PC-9 (cell line): ENCODE measurements at regions not wholly inside any gene's neighbourhood (a gene's known extent, or its start where the extent isn't known, plus 50 kb on each side); places are given as distances from the start of the nearest gene placed in this dataset.

Experiments
- EZH2 ChIP-seq: fragments of 200-600 bp; sonication (generic); IDR thresholded peaks from 2 replicates; pipeline ENCODE4 v1.8.0; 2017; ENCODE audit warnings: antibody characterized with exemption, low read depth
- TF ChIP-seq, protein P1 (sequence below): fragments of 200-600 bp; sonication (generic); conservative IDR thresholded peaks from 2 replicates; pipeline ENCODE4 v1.6.1; 2017; ENCODE audit warnings: mixed run types, antibody characterized with exemption, mild to moderate bottlenecking, moderate library complexity

DNA sequence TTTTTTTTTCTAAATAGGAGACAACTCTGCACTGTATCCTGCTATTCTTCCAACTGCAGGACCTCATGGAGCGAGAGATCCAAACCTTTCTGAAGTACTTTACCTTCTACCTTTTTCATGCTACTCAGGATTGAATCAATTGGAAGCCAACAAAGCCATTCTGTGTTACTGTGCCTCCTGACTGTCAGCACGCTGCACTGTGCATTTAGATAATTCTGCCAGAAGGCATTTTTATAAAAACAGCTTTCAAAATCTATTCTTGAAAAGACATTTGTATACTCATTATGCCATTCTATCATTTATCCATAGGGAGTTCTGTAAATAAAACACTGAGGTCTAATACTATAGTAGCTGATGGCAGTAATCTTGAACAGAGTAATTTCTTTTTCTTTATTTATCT, 142.8 kb downstream of the SLIT2 start:
- TF ChIP-seq, protein P1, sequence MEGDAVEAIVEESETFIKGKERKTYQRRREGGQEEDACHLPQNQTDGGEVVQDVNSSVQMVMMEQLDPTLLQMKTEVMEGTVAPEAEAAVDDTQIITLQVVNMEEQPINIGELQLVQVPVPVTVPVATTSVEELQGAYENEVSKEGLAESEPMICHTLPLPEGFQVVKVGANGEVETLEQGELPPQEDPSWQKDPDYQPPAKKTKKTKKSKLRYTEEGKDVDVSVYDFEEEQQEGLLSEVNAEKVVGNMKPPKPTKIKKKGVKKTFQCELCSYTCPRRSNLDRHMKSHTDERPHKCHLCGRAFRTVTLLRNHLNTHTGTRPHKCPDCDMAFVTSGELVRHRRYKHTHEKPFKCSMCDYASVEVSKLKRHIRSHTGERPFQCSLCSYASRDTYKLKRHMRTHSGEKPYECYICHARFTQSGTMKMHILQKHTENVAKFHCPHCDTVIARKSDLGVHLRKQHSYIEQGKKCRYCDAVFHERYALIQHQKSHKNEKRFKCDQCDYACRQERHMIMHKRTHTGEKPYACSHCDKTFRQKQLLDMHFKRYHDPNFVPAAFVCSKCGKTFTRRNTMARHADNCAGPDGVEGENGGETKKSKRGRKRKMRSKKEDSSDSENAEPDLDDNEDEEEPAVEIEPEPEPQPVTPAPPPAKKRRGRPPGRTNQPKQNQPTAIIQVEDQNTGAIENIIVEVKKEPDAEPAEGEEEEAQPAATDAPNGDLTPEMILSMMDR, result no peak
- TF ChIP-seq EZH2, result no peak
